ENCODE measurements at regions not wholly inside any gene's neighbourhood (a gene's known extent, or its start where the extent isn't known, plus 50 kb on each side); places are given as distances from the start of the nearest gene placed in this dataset.

DNA sequence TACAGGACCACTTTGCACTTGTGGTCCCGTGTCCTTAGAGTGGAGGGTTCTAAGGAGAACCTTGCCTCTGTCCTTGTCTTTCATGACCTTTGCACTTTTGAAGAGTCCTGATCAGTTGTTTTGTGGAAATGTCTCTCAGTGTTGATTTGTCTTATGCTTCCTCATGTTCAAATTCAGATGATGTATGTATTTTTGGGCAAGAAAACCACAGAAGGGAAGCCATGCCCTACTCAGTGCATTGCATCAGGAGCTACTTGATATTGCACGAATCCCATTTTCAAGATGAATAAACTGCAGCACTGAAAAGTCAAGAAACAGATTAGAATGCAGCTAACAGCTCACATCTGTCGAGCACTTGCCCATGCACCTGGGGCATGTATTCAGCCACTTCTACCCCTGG, 152.2 kb downstream of the INHBB start:
- TF ChIP-seq, protein P1, sequence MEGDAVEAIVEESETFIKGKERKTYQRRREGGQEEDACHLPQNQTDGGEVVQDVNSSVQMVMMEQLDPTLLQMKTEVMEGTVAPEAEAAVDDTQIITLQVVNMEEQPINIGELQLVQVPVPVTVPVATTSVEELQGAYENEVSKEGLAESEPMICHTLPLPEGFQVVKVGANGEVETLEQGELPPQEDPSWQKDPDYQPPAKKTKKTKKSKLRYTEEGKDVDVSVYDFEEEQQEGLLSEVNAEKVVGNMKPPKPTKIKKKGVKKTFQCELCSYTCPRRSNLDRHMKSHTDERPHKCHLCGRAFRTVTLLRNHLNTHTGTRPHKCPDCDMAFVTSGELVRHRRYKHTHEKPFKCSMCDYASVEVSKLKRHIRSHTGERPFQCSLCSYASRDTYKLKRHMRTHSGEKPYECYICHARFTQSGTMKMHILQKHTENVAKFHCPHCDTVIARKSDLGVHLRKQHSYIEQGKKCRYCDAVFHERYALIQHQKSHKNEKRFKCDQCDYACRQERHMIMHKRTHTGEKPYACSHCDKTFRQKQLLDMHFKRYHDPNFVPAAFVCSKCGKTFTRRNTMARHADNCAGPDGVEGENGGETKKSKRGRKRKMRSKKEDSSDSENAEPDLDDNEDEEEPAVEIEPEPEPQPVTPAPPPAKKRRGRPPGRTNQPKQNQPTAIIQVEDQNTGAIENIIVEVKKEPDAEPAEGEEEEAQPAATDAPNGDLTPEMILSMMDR (IDR thresholded peaks at IDR 0.05; ENCODE audit: low read length) = no peak
- no peak for TF ChIP-seq EZH2 (IDR thresholded peaks at IDR 0.05; ENCODE audit: borderline replicate concordance, low read length)

Data from OCI-LY1 (cell line).